ENCODE measurements at regions not wholly inside any gene's neighbourhood (a gene's known extent, or its start where the extent isn't known, plus 50 kb on each side); places are given as distances from the start of the nearest gene placed in this dataset.

- Histone ChIP-seq H4K20me1 (replicated peaks; ENCODE audit: insufficient read depth) (no peaks in the 10 kb centered on the region), H3K4me2 (no peak overlapping the region), H3K9me2 (ENCODE audit: insufficient read depth) (no peaks in the 10 kb centered on the region), H3K27ac (ENCODE audit: low read depth) (no peak overlapping the region), H3K79me2 (replicated peaks; ENCODE audit: insufficient read depth) (no peaks in the 10 kb centered on the region), H3K4me3 (no peak overlapping the region), H2AFZ (no peak overlapping the region), H3K36me3 (ENCODE audit: insufficient read depth) (no peaks in the 10 kb centered on the region), H3K27me3 (ENCODE audit: insufficient read depth) (no peaks in the 10 kb centered on the region), H3F3A (replicated peaks; ENCODE audit: low read depth) (no peaks in the 10 kb centered on the region), H3K4me1 (ENCODE audit: insufficient read depth) (no peaks in the 10 kb centered on the region)
- no peaks in the 10 kb centered on the region for H3K9me3 Mint-ChIP-seq
- no peak overlapping the region for H3K4me3 Mint-ChIP-seq
- ATAC-seq = no peak
- DNase-seq (ENCODE audit: low spot score) = no peak
- H3K27ac Mint-ChIP-seq = no peak overlapping the region
- no peaks in the 10 kb centered on the region for H3K4me1 Mint-ChIP-seq
- no peak for TF ChIP-seq ETS1 (IDR thresholded peaks at IDR 0.05)
- no peak for TF ChIP-seq ZNF114 (CRISPR knock-in tag; IDR thresholded peaks at IDR 0.05)
- no peak for TF ChIP-seq EZH2phosphoT487 (IDR thresholded peaks at IDR 0.05; ENCODE audit: unreplicated experiment)
- no peak for TF ChIP-seq STAT1 (IDR thresholded peaks at IDR 0.05; ENCODE audit: unreplicated experiment)
- no peak for TF ChIP-seq CTCF (conservative IDR thresholded peaks at IDR 0.05; ENCODE audit: low read depth in 2 of 2)
- TF ChIP-seq ZNF331 (CRISPR knock-in tag; IDR thresholded peaks at IDR 0.05; ENCODE audit: low read depth) = no peak
- no peak for TF ChIP-seq NANOG (IDR thresholded peaks at IDR 0.05; ENCODE audit: borderline replicate concordance)
- no peak for TF ChIP-seq POLR2AphosphoS5 (IDR thresholded peaks at IDR 0.05; ENCODE audit: low read depth)
- no peak for TF ChIP-seq CREB1 (CRISPR knock-in tag; IDR thresholded peaks at IDR 0.05; ENCODE audit: low read depth)
- TF ChIP-seq REST (IDR thresholded peaks at IDR 0.05; ENCODE audit: unreplicated experiment) = no peak
- TF ChIP-seq EZH2 (IDR thresholded peaks at IDR 0.05; ENCODE audit: low read depth, unreplicated experiment) = no peak
- TF ChIP-seq JUNB (IDR thresholded peaks at IDR 0.05; ENCODE audit: unreplicated experiment) = no peak
- no peak for TF ChIP-seq ZNF462 (CRISPR knock-in tag; IDR thresholded peaks at IDR 0.05)
- H3K36me3 Mint-ChIP-seq (ENCODE audit: low read depth) = no peaks in the 10 kb centered on the region
- no peaks in the 10 kb centered on the region for H3K27me3 Mint-ChIP-seq (ENCODE audit: insufficient read depth, low read depth, poor library complexity)
Measured at GRCh38 chr9:91483835-91484234, 60.2 kb upstream of the NFIL3 start.
